ENCODE measurements at regions not wholly inside any gene's neighbourhood (a gene's known extent, or its start where the extent isn't known, plus 50 kb on each side); places are given as distances from the start of the nearest gene placed in this dataset.

DNA sequence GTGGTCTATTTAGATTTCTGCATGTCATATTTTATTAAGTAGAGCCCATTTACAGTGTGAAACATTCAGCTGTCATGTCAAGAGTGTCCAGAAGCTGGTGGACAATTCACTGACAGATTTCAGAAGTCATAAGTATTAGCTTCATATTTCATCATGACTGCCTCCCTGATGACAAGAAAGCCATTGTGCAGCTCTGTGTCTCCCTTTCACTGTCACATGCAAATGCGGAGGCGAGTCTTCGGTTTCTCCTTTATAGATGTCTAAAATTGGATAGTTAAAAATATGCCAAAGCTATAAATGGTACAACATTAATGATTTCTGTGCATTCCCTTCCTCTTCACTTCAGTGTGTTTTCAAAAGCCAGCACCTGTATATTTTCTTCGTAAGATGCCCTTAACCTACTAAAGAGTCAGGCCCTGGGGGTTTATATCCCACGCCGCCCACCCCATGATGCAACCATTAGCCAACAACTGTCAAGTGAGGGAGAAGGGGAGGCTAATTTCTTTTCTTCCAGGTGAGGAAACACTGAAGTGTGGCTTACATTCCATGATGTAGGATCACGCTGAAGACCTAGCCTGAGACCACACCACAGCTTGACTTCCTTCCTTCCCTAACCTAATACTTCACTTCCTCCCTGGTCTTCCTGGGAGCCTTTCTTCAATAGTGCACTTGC is 99.6 kb upstream of the DDX18 start:
- H3K36me3 ChIP-seq (ENCODE audit: control insufficient read depth in 4 of 4, insufficient read depth in 4 of 4, low read length in 3 of 4) = no peaks in the 10 kb centered on the region
- no peak for DNase-seq
- no peaks in the 10 kb centered on the region for H3K4me1 ChIP-seq (ENCODE audit: control extremely low read depth in 1 of 4, control insufficient read depth in 4 of 4, insufficient read depth in 4 of 4, low read length in 3 of 4)
- ChIA-PET POLR2A (no interaction called here), CTCF (no interaction called here)
- H3K4me3 ChIP-seq (ENCODE audit: control insufficient read depth in 1 of 7, extremely low read depth in 1 of 7, insufficient read depth in 4 of 7, low read depth in 2 of 7, low read length in 6 of 7) = no peak overlapping the region
- H3K9me3 ChIP-seq (ENCODE audit: control extremely low read depth in 1 of 5, control insufficient read depth in 4 of 5, insufficient read depth in 2 of 5, low read depth in 1 of 5, low read length in 4 of 5) = no peaks in the 10 kb centered on the region
- no peak overlapping the region for H3K27ac ChIP-seq (ENCODE audit: insufficient read depth in 1 of 2, low read depth in 1 of 2, low read length in 2 of 2, poor library complexity in 1 of 2, severe bottlenecking in 2 of 2)
- peaks cover 0 to 4% (median 0%) of the 10 kb centered on the region in 5 experiments for H3K27me3 ChIP-seq (replicated peaks in 2 of 5; ENCODE audit: control insufficient read depth in 4 of 5, insufficient read depth in 5 of 5, low read length in 4 of 5)
- WGBS (ENCODE audit: insufficient coverage) = 60% methylated on average over 3 of the region's 7 CpGs

GRCh38 chr2:117716505-117716904 is 98.0 kb upstream of the DDX18 start:
- POLR2A ChIA-PET = no interaction called here
- Histone ChIP-seq H3K9me3 (ENCODE audit: control extremely low read depth in 1 of 5, control insufficient read depth in 4 of 5, insufficient read depth in 2 of 5, low read depth in 1 of 5, low read length in 4 of 5) (no peaks in the 10 kb centered on the region), H3K4me1 (ENCODE audit: control extremely low read depth in 1 of 4, control insufficient read depth in 4 of 4, insufficient read depth in 4 of 4, low read length in 3 of 4) (no peaks in the 10 kb centered on the region), H3K4me3 (ENCODE audit: control insufficient read depth in 1 of 7, extremely low read depth in 1 of 7, insufficient read depth in 4 of 7, low read depth in 2 of 7, low read length in 6 of 7) (no peak overlapping the region), H3K27ac (ENCODE audit: insufficient read depth in 1 of 2, low read depth in 1 of 2, low read length in 2 of 2, poor library complexity in 1 of 2, severe bottlenecking in 2 of 2) (no peak overlapping the region), H3K27me3 (replicated peaks in 2 of 5; ENCODE audit: control insufficient read depth in 4 of 5, insufficient read depth in 5 of 5, low read length in 4 of 5) (peaks cover 0 to 4% (median 0%) of the 10 kb centered on the region in 5 experiments), H3K36me3 (ENCODE audit: control insufficient read depth in 4 of 4, insufficient read depth in 4 of 4, low read length in 3 of 4) (no peaks in the 10 kb centered on the region)
- DNase-seq = no peak
- WGBS (ENCODE audit: insufficient coverage) = no CpG with 5 or more reads among the region's 3 CpGs
- CTCF ChIA-PET = no interaction called here

GRCh38 chr2:117717072-117717471 is 97.4 kb upstream of the DDX18 start:
- no peak overlapping the region for H3K4me3 ChIP-seq (ENCODE audit: control insufficient read depth in 1 of 7, extremely low read depth in 1 of 7, insufficient read depth in 4 of 7, low read depth in 2 of 7, low read length in 6 of 7)
- WGBS (ENCODE audit: insufficient coverage) = 60% methylated on average over 3 of the region's 6 CpGs
- H3K4me1 ChIP-seq (ENCODE audit: control extremely low read depth in 1 of 4, control insufficient read depth in 4 of 4, insufficient read depth in 4 of 4, low read length in 3 of 4) = peaks cover 0 to under 1% (median 0%) of the 10 kb centered on the region in 4 experiments
- peaks cover 0 to 4% (median 0%) of the 10 kb centered on the region in 5 experiments for H3K27me3 ChIP-seq (replicated peaks in 2 of 5; ENCODE audit: control insufficient read depth in 4 of 5, insufficient read depth in 5 of 5, low read length in 4 of 5)
- H3K27ac ChIP-seq (ENCODE audit: insufficient read depth in 1 of 2, low read depth in 1 of 2, low read length in 2 of 2, poor library complexity in 1 of 2, severe bottlenecking in 2 of 2) = no peak overlapping the region
- ChIA-PET POLR2A (no interaction called here), CTCF (no interaction called here)
- H3K9me3 ChIP-seq (ENCODE audit: control extremely low read depth in 1 of 5, control insufficient read depth in 4 of 5, insufficient read depth in 2 of 5, low read depth in 1 of 5, low read length in 4 of 5) = no peaks in the 10 kb centered on the region
- no peak for DNase-seq
- no peaks in the 10 kb centered on the region for H3K36me3 ChIP-seq (ENCODE audit: control insufficient read depth in 4 of 4, insufficient read depth in 4 of 4, low read length in 3 of 4)

GRCh38 chr2:117718048-117718447 is 96.4 kb upstream of the DDX18 start:
- WGBS (ENCODE audit: insufficient coverage) = no CpG with 5 or more reads among the region's 3 CpGs
- CTCF ChIA-PET = no interaction called here

GRCh38 chr2:117720765-117721164 is 93.7 kb upstream of the DDX18 start:
- H3K4me3 ChIP-seq (ENCODE audit: control insufficient read depth in 1 of 7, extremely low read depth in 1 of 7, insufficient read depth in 4 of 7, low read depth in 2 of 7, low read length in 6 of 7) = no peak overlapping the region
- H3K9me3 ChIP-seq (ENCODE audit: control extremely low read depth in 1 of 5, control insufficient read depth in 4 of 5, insufficient read depth in 2 of 5, low read depth in 1 of 5, low read length in 4 of 5) = no peaks in the 10 kb centered on the region
- DNase-seq = no peak
- POLR2A ChIA-PET = no interaction called here
- no peak overlapping the region for H3K27ac ChIP-seq (ENCODE audit: insufficient read depth in 1 of 2, low read depth in 1 of 2, low read length in 2 of 2, poor library complexity in 1 of 2, severe bottlenecking in 2 of 2)
- H3K27me3 ChIP-seq (replicated peaks in 2 of 5; ENCODE audit: control insufficient read depth in 4 of 5, insufficient read depth in 5 of 5, low read length in 4 of 5) = peaks cover 0 to 4% (median 0%) of the 10 kb centered on the region in 5 experiments
- CTCF ChIA-PET = no interaction called here
- H3K36me3 ChIP-seq (ENCODE audit: control insufficient read depth in 4 of 4, insufficient read depth in 4 of 4, low read length in 3 of 4) = no peaks in the 10 kb centered on the region
- 100% methylated on average over 2 of the region's 2 CpGs for WGBS (ENCODE audit: insufficient coverage)
- H3K4me1 ChIP-seq (ENCODE audit: control extremely low read depth in 1 of 4, control insufficient read depth in 4 of 4, insufficient read depth in 4 of 4, low read length in 3 of 4) = peaks cover 0 to 6% (median 0%) of the 10 kb centered on the region in 4 experiments

More at GRCh38 chr2:117718048-117718447, 96.4 kb upstream of the DDX18 start:
- peaks cover 0 to 6% (median 0%) of the 10 kb centered on the region in 4 experiments for H3K4me1 ChIP-seq (ENCODE audit: control extremely low read depth in 1 of 4, control insufficient read depth in 4 of 4, insufficient read depth in 4 of 4, low read length in 3 of 4)
- no peak overlapping the region for H3K4me3 ChIP-seq (ENCODE audit: control insufficient read depth in 1 of 7, extremely low read depth in 1 of 7, insufficient read depth in 4 of 7, low read depth in 2 of 7, low read length in 6 of 7)
- DNase-seq = no peak
- POLR2A ChIA-PET = no interaction called here
- no peaks in the 10 kb centered on the region for H3K36me3 ChIP-seq (ENCODE audit: control insufficient read depth in 4 of 4, insufficient read depth in 4 of 4, low read length in 3 of 4)
- peaks cover 0 to 4% (median 0%) of the 10 kb centered on the region in 5 experiments for H3K27me3 ChIP-seq (replicated peaks in 2 of 5; ENCODE audit: control insufficient read depth in 4 of 5, insufficient read depth in 5 of 5, low read length in 4 of 5)
- H3K9me3 ChIP-seq (ENCODE audit: control extremely low read depth in 1 of 5, control insufficient read depth in 4 of 5, insufficient read depth in 2 of 5, low read depth in 1 of 5, low read length in 4 of 5) = no peaks in the 10 kb centered on the region
- no peak overlapping the region for H3K27ac ChIP-seq (ENCODE audit: insufficient read depth in 1 of 2, low read depth in 1 of 2, low read length in 2 of 2, poor library complexity in 1 of 2, severe bottlenecking in 2 of 2)

DNA sequence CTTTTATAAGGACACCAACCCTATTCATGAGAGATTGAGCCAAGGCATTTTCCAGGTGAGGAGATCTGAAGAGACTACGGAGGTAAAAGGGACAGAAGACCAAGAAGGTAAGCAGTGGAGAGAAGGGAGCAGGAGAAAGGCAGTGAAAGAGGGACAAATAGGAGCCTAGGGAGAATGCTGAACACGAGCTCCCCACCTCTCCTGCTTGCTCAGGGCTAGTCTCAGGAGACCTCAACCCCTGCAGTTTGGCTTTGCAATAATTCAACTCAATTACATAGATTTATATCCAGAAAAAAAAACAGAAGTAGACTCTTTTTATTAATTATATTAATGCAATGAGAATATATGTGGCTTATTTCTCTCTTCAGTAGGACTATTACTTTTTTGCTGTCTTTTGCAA is 91.0 kb upstream of the DDX18 start:
- Histone ChIP-seq H3K4me1 (ENCODE audit: control extremely low read depth in 1 of 4, control insufficient read depth in 4 of 4, insufficient read depth in 4 of 4, low read length in 3 of 4) (peaks cover 0 to 6% (median 0%) of the 10 kb centered on the region in 4 experiments), H3K9me3 (ENCODE audit: control extremely low read depth in 1 of 5, control insufficient read depth in 4 of 5, insufficient read depth in 2 of 5, low read depth in 1 of 5, low read length in 4 of 5) (no peaks in the 10 kb centered on the region), H3K36me3 (ENCODE audit: control insufficient read depth in 4 of 4, insufficient read depth in 4 of 4, low read length in 3 of 4) (no peaks in the 10 kb centered on the region), H3K27ac (ENCODE audit: insufficient read depth in 1 of 2, low read depth in 1 of 2, low read length in 2 of 2, poor library complexity in 1 of 2, severe bottlenecking in 2 of 2) (no peak overlapping the region), H3K27me3 (replicated peaks in 2 of 5; ENCODE audit: control insufficient read depth in 4 of 5, insufficient read depth in 5 of 5, low read length in 4 of 5) (no peaks in the 10 kb centered on the region), H3K4me3 (ENCODE audit: control insufficient read depth in 1 of 7, extremely low read depth in 1 of 7, insufficient read depth in 4 of 7, low read depth in 2 of 7, low read length in 6 of 7) (no peak overlapping the region)
- CTCF ChIA-PET = no interaction called here
- no peak for DNase-seq
- no CpG with 5 or more reads among the region's 2 CpGs for WGBS (ENCODE audit: insufficient coverage)
- POLR2A ChIA-PET = no interaction called here

DNA sequence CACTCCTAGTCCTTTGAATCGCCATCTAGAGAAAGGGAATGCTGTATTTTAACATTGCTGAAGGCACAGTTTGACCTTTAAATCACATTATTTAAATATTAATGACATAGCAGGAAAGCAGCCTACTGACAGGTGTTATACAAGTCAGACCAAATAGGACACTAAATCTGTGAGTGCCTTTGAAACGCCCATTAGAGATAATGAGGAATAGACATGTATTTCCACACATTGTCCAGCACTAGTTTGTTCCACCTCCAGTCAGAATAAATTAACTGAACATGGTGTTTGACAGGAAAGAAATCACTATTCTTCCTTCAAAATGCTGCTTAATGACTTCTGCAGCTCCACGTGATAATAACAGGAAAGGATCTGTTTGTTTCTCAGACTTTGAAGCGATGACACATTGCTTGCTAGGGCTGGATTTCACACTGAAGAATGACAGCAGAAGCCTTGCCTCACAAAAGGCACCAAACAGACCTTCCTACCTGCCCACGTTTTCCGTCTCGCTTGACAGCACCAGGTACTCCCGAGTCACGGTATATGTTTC is 90.5 kb upstream of the DDX18 start:
- no peaks in the 10 kb centered on the region for H3K27me3 ChIP-seq (replicated peaks in 2 of 5; ENCODE audit: control insufficient read depth in 4 of 5, insufficient read depth in 5 of 5, low read length in 4 of 5)
- H3K36me3 ChIP-seq (ENCODE audit: control insufficient read depth in 4 of 4, insufficient read depth in 4 of 4, low read length in 3 of 4) = no peaks in the 10 kb centered on the region
- H3K4me3 ChIP-seq (ENCODE audit: control insufficient read depth in 1 of 7, extremely low read depth in 1 of 7, insufficient read depth in 4 of 7, low read depth in 2 of 7, low read length in 6 of 7) = no peak overlapping the region
- WGBS (ENCODE audit: insufficient coverage) = 90% methylated on average over 5 of the region's 9 CpGs
- no peak for DNase-seq
- ChIA-PET POLR2A (no interaction called here), CTCF (no interaction called here)
- peaks cover 0 to 6% (median 0%) of the 10 kb centered on the region in 4 experiments for H3K4me1 ChIP-seq (ENCODE audit: control extremely low read depth in 1 of 4, control insufficient read depth in 4 of 4, insufficient read depth in 4 of 4, low read length in 3 of 4)
- no peak overlapping the region for H3K27ac ChIP-seq (ENCODE audit: insufficient read depth in 1 of 2, low read depth in 1 of 2, low read length in 2 of 2, poor library complexity in 1 of 2, severe bottlenecking in 2 of 2)
- no peaks in the 10 kb centered on the region for H3K9me3 ChIP-seq (ENCODE audit: control extremely low read depth in 1 of 5, control insufficient read depth in 4 of 5, insufficient read depth in 2 of 5, low read depth in 1 of 5, low read length in 4 of 5)
